SK-N-SH (cell line): ENCODE measurements at regions not wholly inside any gene's neighbourhood (a gene's known extent, or its start where the extent isn't known, plus 50 kb on each side); places are given as distances from the start of the nearest gene placed in this dataset.

Experiments
- CTCF ChIA-PET: fragments of 300-600, 350-600 bp; formaldehyde crosslinking; extraction: SDS; loops from one replicate; lab custom pipeline; 2021; lab: Yijun Ruan, JAX
- POLR2A ChIA-PET: fragments of 350-600 bp; sonication (Branson Sonifier 250); formaldehyde crosslinking; extraction: SDS; loops from one replicate; lab custom pipeline; 2020; ENCODE audit warnings: antibody characterized with exemption, inconsistent platforms; lab: Yijun Ruan, JAX
- DNase-seq: peaks from one replicate; pipeline ENCODE4 v3.0.0; 2012
- H2AFZ ChIP-seq: fragments of 200-600 bp; sonication (generic); 2 replicates; pipeline ENCODE4 v1.8.1; 2016; ENCODE audit warnings: antibody characterized with exemption, mild to moderate bottlenecking, low read depth
- H3F3A ChIP-seq: fragments of 200-600 bp; sonication (generic); replicated peaks from 2 replicates; pipeline ENCODE3; 2016; ENCODE audit warnings: antibody characterized with exemption, mild to moderate bottlenecking; ENCODE audit not compliant: insufficient read depth
- H3K27ac ChIP-seq, 2 experiments: fragments of 200-500 bp in 1 of 2; fragments of 200-600 bp in 1 of 2; sonication (Bioruptor generic) in 1 of 2; sonication (generic), shearing (Covaris generic) in 1 of 2; 2 replicates each; pipeline versions ENCODE4 v1.5.1 to v1.6.1; 2014 to 2016; ENCODE audit warnings: low read depth in 2 of 2, inconsistent platforms in 1 of 2, low read length in 1 of 2, mild to moderate bottlenecking in 1 of 2, mixed read lengths in 1 of 2
- H3K27me3 ChIP-seq: fragments of 200-600 bp; sonication (generic), shearing (Covaris generic); 2 replicates; pipeline ENCODE4 v1.6.1; 2016; ENCODE audit warnings: mixed run types; ENCODE audit not compliant: insufficient read depth
- H3K36me3 ChIP-seq, 2 experiments: fragments of 200-500 bp in 1 of 2; fragments of 200-600 bp in 1 of 2; sonication (Bioruptor generic) in 1 of 2; sonication (generic) in 1 of 2; replicated peaks in 1 of 2; 2 replicates each; pipeline versions ENCODE3 to v1.5.1; 2014 to 2016; ENCODE audit warnings: low read length in 1 of 2, mild to moderate bottlenecking in 1 of 2; ENCODE audit not compliant: insufficient read depth in 2 of 2, control insufficient read depth in 1 of 2
- H3K4me1 ChIP-seq, 2 experiments: fragments of 200-500 bp in 1 of 2; fragments of 200-600 bp in 1 of 2; sonication (Bioruptor generic) in 1 of 2; sonication (generic), shearing (Covaris generic) in 1 of 2; 2 replicates each; pipeline versions ENCODE4 v1.5.1 to v1.6.1; 2014 to 2016; ENCODE audit warnings: low read depth in 1 of 2, low read length in 1 of 2, mixed run types in 1 of 2; ENCODE audit not compliant: insufficient read depth in 2 of 2, control insufficient read depth in 1 of 2
- H3K4me2 ChIP-seq: fragments of 200-600 bp; sonication (generic), shearing (Covaris generic); 2 replicates; pipeline ENCODE4 v1.6.1; 2017; ENCODE audit warnings: mixed run types
- H3K4me3 ChIP-seq, 2 experiments: fragments of 200-500 bp in 1 of 2; fragments of 200-600 bp in 1 of 2; sonication (Bioruptor generic) in 1 of 2; sonication (generic), shearing (Covaris generic) in 1 of 2; 2 replicates each; pipeline versions ENCODE4 v1.5.1 to v1.8.1; 2014 to 2016; ENCODE audit warnings: low read depth in 2 of 2, inconsistent platforms in 1 of 2, low read length in 1 of 2, mild to moderate bottlenecking in 1 of 2, mixed read lengths in 1 of 2, moderate library complexity in 1 of 2
- H3K79me2 ChIP-seq: fragments of 200-600 bp; sonication (generic); 2 replicates; pipeline ENCODE4 v1.8.1; 2017; ENCODE audit warnings: mild to moderate bottlenecking; ENCODE audit not compliant: insufficient read depth
- H3K9ac ChIP-seq: fragments of 200-600 bp; sonication (generic); 2 replicates; pipeline ENCODE4 v1.6.1; 2017; ENCODE audit warnings: mixed run types
- H3K9me2 ChIP-seq: fragments of 200-600 bp; sonication (generic); 2 replicates; pipeline ENCODE4 v1.6.1; 2017; ENCODE audit warnings: mixed run types
- H3K9me3 ChIP-seq: fragments of 200-600 bp; sonication (generic); 2 replicates; pipeline ENCODE4 v1.6.1; 2017; ENCODE audit warnings: mixed run types, mild to moderate bottlenecking, moderate library complexity
- H4K20me1 ChIP-seq: fragments of 200-600 bp; sonication (generic); 2 replicates; pipeline ENCODE4 v1.6.1; 2017; ENCODE audit warnings: mild to moderate bottlenecking, mixed run types; ENCODE audit not compliant: insufficient read depth
- ELF1 ChIP-seq: IDR thresholded peaks from 2 replicates; pipeline ENCODE4 v1.4.0; 2012
- EP300 ChIP-seq, 2 experiments: IDR thresholded peaks; 2 replicates each; pipeline versions ENCODE4 v1.4.0 to v1.6.1; 2012; ENCODE audit warnings: borderline replicate concordance in 1 of 2, low read depth in 1 of 2, low read length in 1 of 2
- EZH2phosphoT487 ChIP-seq: fragments of 200-600 bp; sonication (generic); IDR thresholded peaks from 2 replicates; pipeline ENCODE4 v1.6.1; 2017; ENCODE audit warnings: low read depth, mixed run types, mild to moderate bottlenecking, antibody characterized with exemption, moderate library complexity, borderline replicate concordance
- FOSL2 ChIP-seq: IDR thresholded peaks from 2 replicates; pipeline ENCODE4 v1.4.0; 2012; ENCODE audit warnings: low read depth, mild to moderate bottlenecking, moderate library complexity, borderline replicate concordance
- FOXJ3 ChIP-seq: sonication (generic); formaldehyde crosslinking; IDR thresholded peaks from 2 replicates; pipeline ENCODE4 v1.5.1; 2020; ENCODE audit warnings: mild to moderate bottlenecking, missing genetic modification reagents
- FOXM1 ChIP-seq: IDR thresholded peaks from 2 replicates; pipeline ENCODE4 v1.4.0; 2012; ENCODE audit warnings: low read depth, mild to moderate bottlenecking
- MEF2A ChIP-seq: IDR thresholded peaks from 2 replicates; pipeline ENCODE4 v1.4.0; 2012; ENCODE audit warnings: low read depth, borderline replicate concordance
- MXI1 ChIP-seq: IDR thresholded peaks from 2 replicates; pipeline ENCODE4 v1.6.1; 2012; ENCODE audit warnings: mild to moderate bottlenecking, low read depth, low read length, improper control_type of control experiment
- NRF1 ChIP-seq: IDR thresholded peaks from 2 replicates; pipeline ENCODE4 v1.6.1; 2012; ENCODE audit warnings: low read depth, mild to moderate bottlenecking, low read length
- RCOR1 ChIP-seq: fragments of 150-350 bp; IDR thresholded peaks from 2 replicates; pipeline ENCODE4 v1.6.1; 2017; ENCODE audit warnings: antibody characterized with exemption, low read length
- RFX5 ChIP-seq: IDR thresholded peaks from 2 replicates; pipeline ENCODE4 v1.6.1; 2012; ENCODE audit warnings: mild to moderate bottlenecking, improper control_type of control experiment, low read length
- RXRA ChIP-seq: IDR thresholded peaks from 2 replicates; pipeline ENCODE4 v1.4.0; 2012; ENCODE audit warnings: low read depth, mild to moderate bottlenecking, borderline replicate concordance
- SIN3A ChIP-seq: IDR thresholded peaks from 2 replicates; pipeline ENCODE4 v1.6.1; 2012; ENCODE audit warnings: low read depth, mild to moderate bottlenecking, low read length, moderate library complexity, borderline replicate concordance
- SMC3 ChIP-seq: IDR thresholded peaks from 2 replicates; pipeline ENCODE4 v1.6.1; 2012; ENCODE audit warnings: low read depth, low read length, improper control_type of control experiment
- TAF1 ChIP-seq: IDR thresholded peaks from 2 replicates; pipeline ENCODE4 v1.6.1; 2012; ENCODE audit warnings: low read depth, mild to moderate bottlenecking, low read length, moderate library complexity, borderline replicate concordance
- TCF12 ChIP-seq: IDR thresholded peaks from 2 replicates; pipeline ENCODE4 v1.4.0; 2012
- TEAD4 ChIP-seq: IDR thresholded peaks from 2 replicates; pipeline ENCODE4 v1.4.0; 2012; ENCODE audit warnings: mild to moderate bottlenecking, borderline replicate concordance; ENCODE audit not compliant: insufficient read depth
- YY1 ChIP-seq: IDR thresholded peaks from 2 replicates; pipeline ENCODE4 v1.4.0; 2012; ENCODE audit warnings: low read depth, mild to moderate bottlenecking
- WGBS: methylation state at CpG from one replicate; pipeline ENCODE4 v1.1.6; 2017; ENCODE audit warnings: low lambda C conversion rate; 5-methylcytosine and 5-hydroxymethylcytosine counted together
- TF ChIP-seq, protein P1 (sequence below): fragments of 150-350 bp; IDR thresholded peaks from 2 replicates; pipeline ENCODE4 v1.6.1; 2017; ENCODE audit warnings: antibody characterized with exemption, low read length, low read depth, borderline replicate concordance

DNA sequence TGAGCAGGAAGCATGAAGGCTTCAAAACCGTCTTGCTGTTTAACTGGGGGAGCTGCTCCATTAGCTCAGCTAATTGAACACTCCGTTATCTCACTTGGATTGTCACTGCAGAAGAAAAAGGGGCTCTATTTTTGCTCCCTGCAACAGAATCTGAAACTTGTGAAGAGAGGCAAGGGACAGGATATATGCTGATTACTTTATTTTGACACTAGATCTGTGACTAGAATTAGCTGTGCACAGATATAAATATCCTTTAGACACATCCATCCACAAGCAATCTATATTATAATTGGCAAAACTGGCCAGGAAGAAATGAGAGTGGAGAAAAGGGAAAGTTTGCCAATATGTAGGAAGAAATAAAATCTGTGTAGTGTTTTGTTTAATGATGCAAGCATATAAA is 700.1 kb upstream of the CHAC2 start:
- Histone ChIP-seq H3K9me2 (no peaks in the 10 kb centered on the region), H3K36me3 (no peaks in the 10 kb centered on the region), H2AFZ (no peak overlapping the region), H3K9ac (no peak overlapping the region), H3K9me3 (no peaks in the 10 kb centered on the region), H4K20me1 (no peaks in the 10 kb centered on the region), H3K4me2 (no peak overlapping the region), H3K27ac (no peak overlapping the region), H3K79me2 (no peaks in the 10 kb centered on the region), H3K4me3 (no peak overlapping the region), H3K27me3 (no peaks in the 10 kb centered on the region), H3K4me1 (no peaks in the 10 kb centered on the region), H3F3A (no peaks in the 10 kb centered on the region)
- WGBS: 13% methylated on average over 2 of the region's 2 CpGs
- POLR2A ChIA-PET: no interaction called here
- DNase-seq: no peak
- TF ChIP-seq TAF1 (no peak), NRF1 (no peak), SMC3 (no peak), YY1 (no peak), EZH2phosphoT487 (no peak), RXRA (no peak), ELF1 (no peak), TCF12 (no peak), FOSL2 (no peak), RCOR1 (no peak)
- TF ChIP-seq, protein P1, sequence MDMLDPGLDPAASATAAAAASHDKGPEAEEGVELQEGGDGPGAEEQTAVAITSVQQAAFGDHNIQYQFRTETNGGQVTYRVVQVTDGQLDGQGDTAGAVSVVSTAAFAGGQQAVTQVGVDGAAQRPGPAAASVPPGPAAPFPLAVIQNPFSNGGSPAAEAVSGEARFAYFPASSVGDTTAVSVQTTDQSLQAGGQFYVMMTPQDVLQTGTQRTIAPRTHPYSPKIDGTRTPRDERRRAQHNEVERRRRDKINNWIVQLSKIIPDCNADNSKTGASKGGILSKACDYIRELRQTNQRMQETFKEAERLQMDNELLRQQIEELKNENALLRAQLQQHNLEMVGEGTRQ: no peak
- CTCF ChIA-PET: no interaction called here

DNA sequence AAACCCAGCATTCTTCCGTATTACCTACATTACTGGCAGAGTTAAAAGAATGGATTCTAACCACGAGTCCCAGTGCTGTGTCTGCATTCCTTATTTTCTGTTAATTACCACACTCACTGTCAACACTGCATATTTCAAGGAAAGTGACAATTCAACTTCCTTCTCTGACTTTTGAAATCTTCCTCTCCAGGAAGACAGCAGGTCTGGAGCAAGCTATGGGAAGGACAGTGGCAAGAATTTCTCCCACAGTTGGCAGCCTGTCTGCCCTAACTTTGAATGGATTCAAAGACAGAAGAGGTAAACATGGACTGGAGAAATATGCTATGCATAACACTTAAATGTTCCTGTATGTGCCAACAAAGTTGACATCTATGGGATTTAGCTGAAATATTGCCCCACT is 700.5 kb upstream of the CHAC2 start:
- Histone ChIP-seq H3F3A (no peaks in the 10 kb centered on the region), H4K20me1 (no peaks in the 10 kb centered on the region), H3K4me1 (no peaks in the 10 kb centered on the region), H2AFZ (no peak overlapping the region), H3K9ac (no peak overlapping the region), H3K79me2 (no peaks in the 10 kb centered on the region), H3K27me3 (no peaks in the 10 kb centered on the region), H3K27ac (no peak overlapping the region), H3K9me3 (no peaks in the 10 kb centered on the region), H3K4me3 (no peak overlapping the region; a peak in 1 of 4 replicates), H3K9me2 (no peaks in the 10 kb centered on the region), H3K36me3 (no peaks in the 10 kb centered on the region), H3K4me2 (no peak overlapping the region)
- no peak for DNase-seq
- ChIA-PET POLR2A (no interaction called here), CTCF (no interaction called here)
- TF ChIP-seq RXRA (no peak), NRF1 (no peak), SIN3A (no peak), MEF2A (no peak), TAF1 (no peak), EP300 (IDR thresholded peaks at IDR 0.05; ENCODE audit: borderline replicate concordance in 1 of 2, low read depth in 1 of 2, low read length in 1 of 2) (no peak), FOXJ3 (CRISPR knock-in tag) (no peak), YY1 (no peak), TEAD4 (no peak), MXI1 (no peak), RFX5 (no peak), FOXM1 (no peak)
- TF ChIP-seq, protein P1: no peak
- 15% methylated on average over 2 of the region's 2 CpGs for WGBS
